SU-DHL-6 (cell line): ENCODE measurements at regions not wholly inside any gene's neighbourhood (a gene's known extent, or its start where the extent isn't known, plus 50 kb on each side); places are given as distances from the start of the nearest gene placed in this dataset.

Experiments
- H2AFZ ChIP-seq: fragments of 200-600 bp; sonication (generic); 2 replicates; pipeline ENCODE4 v1.6.1; 2014; ENCODE audit warnings: low read depth, mild to moderate bottlenecking, moderate library complexity, mixed read lengths, antibody characterized with exemption, low read length; ENCODE audit not compliant: severe bottlenecking
- H3F3A ChIP-seq: fragments of 200-600 bp; shearing (Covaris generic); 2 replicates; pipeline ENCODE4 v1.6.0; 2016; ENCODE audit warnings: antibody characterized with exemption, mild to moderate bottlenecking; ENCODE audit not compliant: insufficient read depth
- H3K27ac ChIP-seq: fragments of 200-600 bp; sonication (generic); 2 replicates; pipeline ENCODE4 v1.5.1; 2016; ENCODE audit warnings: low read depth, mild to moderate bottlenecking, low read length, moderate library complexity, mixed read lengths
- H3K27me3 ChIP-seq: fragments of 200-600 bp; sonication (generic), shearing (Covaris generic); 2 replicates; pipeline ENCODE4 v1.6.0; 2014; ENCODE audit warnings: mild to moderate bottlenecking, low read length
- H3K36me3 ChIP-seq: fragments of 200-600 bp; sonication (generic); 2 replicates; pipeline ENCODE4 v1.6.1; 2014; ENCODE audit warnings: mild to moderate bottlenecking, low read length, mixed read lengths
- H3K4me2 ChIP-seq: fragments of 300-600, 200-600 bp; shearing (Covaris generic), sonication (generic); 2 replicates; pipeline ENCODE4 v1.6.0; 2014; ENCODE audit warnings: low read length, low read depth, mild to moderate bottlenecking; ENCODE audit not compliant: poor library complexity, severe bottlenecking
- H3K4me3 ChIP-seq: fragments of 200-600 bp; sonication (generic); 2 replicates; pipeline ENCODE4 v1.5.1; 2014; ENCODE audit warnings: antibody characterized with exemption, low read length, mild to moderate bottlenecking, mixed read lengths; ENCODE audit not compliant: insufficient read depth, poor library complexity, severe bottlenecking
- H3K79me2 ChIP-seq: fragments of 200-600 bp; sonication (generic); 2 replicates; pipeline ENCODE4 v1.6.1; 2014; ENCODE audit warnings: mild to moderate bottlenecking, low read length, moderate library complexity; ENCODE audit not compliant: insufficient read depth
- H3K9ac ChIP-seq: fragments of 200-600 bp; sonication (generic); 2 replicates; pipeline ENCODE4 v1.7.0; 2014; ENCODE audit warnings: mild to moderate bottlenecking, low read length
- H3K9me2 ChIP-seq: fragments of 200-600 bp; sonication (generic); replicated peaks from 2 replicates; pipeline ENCODE4 v1.6.1; 2014; ENCODE audit warnings: low read length; ENCODE audit not compliant: insufficient read depth
- H3K9me3 ChIP-seq: fragments of 200-600 bp; sonication (generic); 2 replicates; pipeline ENCODE4 v1.6.1; 2014; ENCODE audit warnings: low read length, mixed read lengths; ENCODE audit not compliant: insufficient read depth
- H4K20me1 ChIP-seq: fragments of 200-600 bp; sonication (generic); 2 replicates; pipeline ENCODE4 v1.6.1; 2014; ENCODE audit warnings: low read depth, mild to moderate bottlenecking, antibody characterized with exemption, low read length, moderate library complexity, mixed read lengths
- EZH2phosphoT487 ChIP-seq: fragments of 200-600 bp; sonication (generic), shearing (Covaris generic); conservative IDR thresholded peaks from 2 replicates; pipeline ENCODE4 v1.6.1; 2018; ENCODE audit warnings: mild to moderate bottlenecking, antibody characterized with exemption, low read length, moderate library complexity, mixed read lengths
- TF ChIP-seq, protein P1 (sequence below): fragments of 200-600 bp; sonication (generic); IDR thresholded peaks from one replicate; pipeline ENCODE4 v1.5.1; 2017; ENCODE audit warnings: antibody characterized with exemption, mild to moderate bottlenecking, low read length, moderate library complexity; ENCODE audit not compliant: insufficient read depth, poor library complexity, severe bottlenecking

DNA sequence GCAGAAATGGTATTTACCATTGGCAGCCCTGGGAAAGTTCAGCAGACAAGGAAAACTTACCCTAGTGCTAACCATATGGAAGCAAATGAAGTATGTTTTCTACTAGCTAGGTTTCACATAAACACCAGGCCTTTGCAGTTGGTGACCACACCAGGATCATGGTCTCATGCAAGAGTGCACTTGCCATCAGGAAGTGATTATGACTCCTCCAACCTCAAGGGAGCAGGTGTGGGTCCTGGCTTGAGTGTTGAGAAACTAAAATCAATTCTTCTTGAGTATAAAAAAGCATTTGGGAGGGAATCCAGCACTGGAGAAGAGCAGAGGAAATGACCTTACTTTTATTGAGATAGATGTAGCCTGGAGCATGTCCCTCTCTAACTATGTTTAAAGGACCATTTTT lies 56.8 kb upstream of the SPAG16 start:
- H3K9me3 ChIP-seq, result no peaks in the 10 kb centered on the region
- H3K4me2 ChIP-seq, result peak overlapping the region; percentile 84
- H3K36me3 ChIP-seq, result no peaks in the 10 kb centered on the region
- H4K20me1 ChIP-seq, result no peaks in the 10 kb centered on the region
- H3K4me3 ChIP-seq, result no peak overlapping the region
- no peaks in the 10 kb centered on the region for H3K79me2 ChIP-seq
- peak overlapping the region; percentile 99 for H3K27ac ChIP-seq
- H2AFZ ChIP-seq, result peak overlapping the region; percentile 2
- H3K9me2 ChIP-seq, result no peaks in the 10 kb centered on the region
- peaks cover 34% of the 10 kb centered on the region for H3F3A ChIP-seq
- H3K9ac ChIP-seq, result no peak overlapping the region
- no peaks in the 10 kb centered on the region for H3K27me3 ChIP-seq
- TF ChIP-seq, protein P1, sequence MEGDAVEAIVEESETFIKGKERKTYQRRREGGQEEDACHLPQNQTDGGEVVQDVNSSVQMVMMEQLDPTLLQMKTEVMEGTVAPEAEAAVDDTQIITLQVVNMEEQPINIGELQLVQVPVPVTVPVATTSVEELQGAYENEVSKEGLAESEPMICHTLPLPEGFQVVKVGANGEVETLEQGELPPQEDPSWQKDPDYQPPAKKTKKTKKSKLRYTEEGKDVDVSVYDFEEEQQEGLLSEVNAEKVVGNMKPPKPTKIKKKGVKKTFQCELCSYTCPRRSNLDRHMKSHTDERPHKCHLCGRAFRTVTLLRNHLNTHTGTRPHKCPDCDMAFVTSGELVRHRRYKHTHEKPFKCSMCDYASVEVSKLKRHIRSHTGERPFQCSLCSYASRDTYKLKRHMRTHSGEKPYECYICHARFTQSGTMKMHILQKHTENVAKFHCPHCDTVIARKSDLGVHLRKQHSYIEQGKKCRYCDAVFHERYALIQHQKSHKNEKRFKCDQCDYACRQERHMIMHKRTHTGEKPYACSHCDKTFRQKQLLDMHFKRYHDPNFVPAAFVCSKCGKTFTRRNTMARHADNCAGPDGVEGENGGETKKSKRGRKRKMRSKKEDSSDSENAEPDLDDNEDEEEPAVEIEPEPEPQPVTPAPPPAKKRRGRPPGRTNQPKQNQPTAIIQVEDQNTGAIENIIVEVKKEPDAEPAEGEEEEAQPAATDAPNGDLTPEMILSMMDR, result no peak
- no peak for TF ChIP-seq EZH2phosphoT487

DNA sequence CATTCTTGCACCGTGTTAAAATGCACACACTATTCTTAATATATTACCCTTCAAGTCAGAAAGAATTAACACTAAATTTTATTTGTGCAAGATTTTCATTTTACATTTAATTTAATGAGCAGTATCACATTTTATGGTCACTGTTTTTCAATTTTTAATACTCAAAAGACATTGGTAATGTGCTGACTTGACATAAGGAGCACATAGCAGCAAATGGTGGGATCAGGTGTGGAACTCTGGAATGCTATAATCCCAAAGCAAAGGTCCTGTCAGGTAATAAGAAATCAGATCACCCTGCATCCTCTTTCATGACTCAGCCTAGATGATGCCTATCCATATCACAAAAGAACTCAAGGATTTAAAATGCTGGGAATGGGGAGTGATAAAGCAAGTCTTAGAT lies 55.6 kb upstream of the SPAG16 start:
- TF ChIP-seq EZH2phosphoT487, result no peak
- TF ChIP-seq, protein P1, result no peak
- peak overlapping the region; percentile 57; the same call in 1 of the 2 replicates for H3K9ac ChIP-seq
- peak overlapping the region; percentile 3 for H2AFZ ChIP-seq
- H3K4me2 ChIP-seq, result peak overlapping the region; percentile 84
- H3F3A ChIP-seq, result peaks cover 45% of the 10 kb centered on the region
- no peaks in the 10 kb centered on the region for H3K27me3 ChIP-seq
- no peak overlapping the region for H3K4me3 ChIP-seq
- no peaks in the 10 kb centered on the region for H3K9me2 ChIP-seq
- peak overlapping the region; percentile 99 for H3K27ac ChIP-seq
- H3K79me2 ChIP-seq, result no peaks in the 10 kb centered on the region
- no peaks in the 10 kb centered on the region for H3K36me3 ChIP-seq
- no peaks in the 10 kb centered on the region for H4K20me1 ChIP-seq
- H3K9me3 ChIP-seq, result no peaks in the 10 kb centered on the region

DNA sequence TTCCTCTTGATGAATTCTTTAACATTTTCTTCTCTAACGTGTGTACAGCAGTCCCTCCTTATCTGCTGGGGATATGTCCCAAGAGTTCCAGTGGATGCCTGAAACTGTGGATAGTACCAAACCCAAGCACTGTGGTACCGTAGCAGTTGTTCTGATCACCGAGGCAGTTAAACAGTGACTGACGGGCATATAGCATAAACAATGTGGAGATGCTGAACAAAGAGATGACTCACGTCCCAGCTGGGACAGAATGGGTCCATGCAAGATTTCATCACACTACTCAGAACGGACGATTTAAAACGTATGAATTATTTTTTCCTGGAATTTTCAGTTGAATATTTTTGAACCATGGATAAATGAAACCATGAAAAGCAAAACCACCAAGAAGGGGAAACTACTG lies 54.5 kb upstream of the SPAG16 start:
- Histone ChIP-seq H3K9ac (peak overlapping the region; percentile 57), H3K36me3 (no peaks in the 10 kb centered on the region), H3F3A (peaks cover 57% of the 10 kb centered on the region), H3K27me3 (no peaks in the 10 kb centered on the region), H2AFZ (peak overlapping the region; percentile 62), H3K9me3 (no peaks in the 10 kb centered on the region), H3K79me2 (peaks cover 3% of the 10 kb centered on the region; the same call in 1 of the 2 replicates), H4K20me1 (no peaks in the 10 kb centered on the region), H3K4me2 (peak overlapping the region; percentile 84), H3K9me2 (no peaks in the 10 kb centered on the region), H3K27ac (peak overlapping the region; percentile 99), H3K4me3 (peak overlapping the region; percentile 35)
- TF ChIP-seq, protein P1, result no peak

DNA sequence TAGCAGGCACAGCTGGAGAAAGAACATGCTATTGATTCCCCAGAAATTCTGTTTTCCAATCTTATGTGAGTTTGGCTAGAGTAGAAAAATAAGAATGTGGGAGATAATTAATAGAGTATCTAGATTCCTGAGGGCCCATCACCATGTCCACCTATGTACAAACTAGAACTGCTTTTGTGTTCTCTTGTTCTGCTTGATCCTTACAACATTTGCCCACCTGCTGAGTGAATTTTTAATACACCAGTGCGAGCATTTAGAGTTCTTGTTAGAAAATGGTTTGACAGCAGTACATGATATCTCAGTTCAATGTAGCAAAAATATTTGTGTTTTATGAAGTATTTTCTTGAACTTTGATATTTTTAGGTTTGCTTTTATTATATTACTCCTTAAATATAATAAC lies 52.3 kb upstream of the SPAG16 start:
- peak overlapping the region; percentile 57 for H3K9ac ChIP-seq
- H3K4me2 ChIP-seq, result peak overlapping the region; percentile 84
- H3K79me2 ChIP-seq, result peaks cover 4% of the 10 kb centered on the region; the same call in 1 of the 2 replicates
- peaks cover 74% of the 10 kb centered on the region for H3F3A ChIP-seq
- no peaks in the 10 kb centered on the region for H3K9me2 ChIP-seq
- H3K27me3 ChIP-seq, result no peaks in the 10 kb centered on the region
- TF ChIP-seq, protein P1, result no peak
- TF ChIP-seq EZH2phosphoT487, result no peak
- H3K9me3 ChIP-seq, result no peaks in the 10 kb centered on the region
- H3K36me3 ChIP-seq, result no peaks in the 10 kb centered on the region
- H3K4me3 ChIP-seq, result no peak overlapping the region
- no peaks in the 10 kb centered on the region for H4K20me1 ChIP-seq
- H3K27ac ChIP-seq, result peak overlapping the region; percentile 99
- no peak overlapping the region for H2AFZ ChIP-seq
